Medulla oblongata (tissue), 1 donor: ENCODE measurements at regions not wholly inside any gene's neighbourhood (a gene's known extent, or its start where the extent isn't known, plus 50 kb on each side); places are given as distances from the start of the nearest gene placed in this dataset.
"Not testable (repeated sequence)": the region's sequence is repeated elsewhere in the genome, so short reads cannot be mapped to it uniquely, and the experiment has no call there.

Experiments
- DNase-seq: peaks from one replicate; pipeline ENCODE4 v3.0.0-alpha.2; 2015; ENCODE audit errors: extremely low spot score

DNA sequence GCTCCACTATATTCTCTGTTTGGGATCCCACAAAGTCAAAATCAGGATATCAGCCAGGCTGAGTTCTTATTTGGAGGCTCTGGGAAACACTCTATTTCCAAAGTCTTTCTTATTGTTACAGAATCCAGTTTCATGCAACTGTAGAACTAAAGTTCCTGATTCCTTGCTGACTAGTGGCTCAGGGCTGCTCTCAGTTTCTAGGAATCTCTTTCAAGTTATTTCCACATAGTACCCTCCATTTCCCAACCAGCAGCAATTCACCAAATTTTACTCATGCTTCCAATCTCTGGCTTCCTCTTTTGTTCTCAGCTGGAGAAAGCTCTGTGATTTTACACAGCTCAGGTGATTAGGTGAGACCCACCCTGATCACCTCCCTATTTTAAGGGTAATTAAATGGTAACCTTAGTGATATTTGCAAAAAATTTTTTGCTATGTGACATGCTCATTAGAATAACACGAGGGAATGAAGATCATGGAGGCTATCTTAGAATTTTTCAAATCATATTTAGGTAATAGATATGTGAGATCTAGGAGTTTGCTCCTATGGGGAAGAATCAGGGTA lies 794.9 kb upstream of the ARRDC3 start:
- DNase-seq: no peak

GRCh38 chr5:92163906-92164305 lies 780.8 kb upstream of the ARRDC3 start:
- DNase-seq: no peak

- no peak for DNase-seq
Measured at GRCh38 chr5:92147798-92148197, 764.7 kb upstream of the ARRDC3 start.

GRCh38 chr5:92147266-92147665 lies 764.1 kb upstream of the ARRDC3 start:
- no peak for DNase-seq

DNA sequence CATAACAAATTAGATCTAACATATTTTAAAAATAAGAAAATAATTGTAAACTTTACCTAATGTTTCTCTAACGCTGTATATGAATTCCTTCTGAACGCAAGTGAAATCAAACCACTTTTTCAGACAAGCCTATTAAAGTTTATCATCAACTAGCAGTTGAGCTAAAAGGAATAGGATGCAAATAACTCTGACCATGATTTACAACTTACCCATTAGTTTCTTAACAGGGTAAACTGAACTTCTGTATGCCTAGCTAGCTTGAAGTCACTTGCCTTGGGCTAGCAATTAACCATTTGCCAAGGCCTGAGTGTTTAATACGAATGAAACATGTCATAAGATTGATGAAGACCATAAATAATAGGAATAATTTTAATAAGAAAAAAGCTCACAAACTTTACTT lies 762.7 kb upstream of the ARRDC3 start:
- DNase-seq: no peak

DNA sequence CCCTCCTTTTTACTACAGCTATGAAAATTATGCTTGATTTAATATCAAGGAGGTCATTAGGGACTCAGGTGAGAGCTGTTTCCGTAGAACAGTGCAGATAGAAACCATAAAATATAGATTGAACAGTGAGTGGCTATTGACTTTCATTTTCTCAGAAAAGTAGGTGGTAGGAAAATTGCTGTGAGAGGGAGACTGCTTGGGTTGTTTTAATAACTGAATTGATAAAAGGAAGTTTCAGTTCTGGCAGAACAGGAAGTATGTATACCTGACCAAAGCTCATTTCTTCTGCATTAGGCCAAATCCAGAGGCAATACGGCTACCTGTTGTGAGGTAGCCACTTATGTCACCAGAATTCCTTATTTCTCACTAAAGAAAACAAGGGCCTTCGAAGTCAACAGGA lies 761.7 kb upstream of the ARRDC3 start:
- no peak for DNase-seq

GRCh38 chr5:92132294-92132908 lies 749.3 kb upstream of the ARRDC3 start:
- not testable (repeated sequence) for DNase-seq

DNA sequence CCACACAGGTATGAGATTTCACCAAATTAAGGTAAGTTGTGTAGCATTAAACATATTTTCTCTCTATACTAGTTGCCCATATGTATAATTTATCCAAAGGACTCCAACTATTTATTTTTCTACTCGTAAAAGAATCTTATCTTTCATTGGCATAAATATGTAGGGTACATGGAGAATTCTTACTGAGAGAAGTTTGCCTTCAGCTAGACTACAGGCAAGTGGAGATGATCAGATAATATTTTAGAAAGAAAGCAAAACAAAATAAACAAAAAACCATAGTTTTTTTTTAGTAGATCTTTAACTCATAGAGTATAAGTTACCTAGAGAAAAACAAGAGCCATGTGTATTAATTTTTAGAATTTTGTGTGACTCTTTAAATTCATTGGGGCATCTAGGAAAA lies 743.1 kb upstream of the ARRDC3 start:
- DNase-seq: no peak

DNA sequence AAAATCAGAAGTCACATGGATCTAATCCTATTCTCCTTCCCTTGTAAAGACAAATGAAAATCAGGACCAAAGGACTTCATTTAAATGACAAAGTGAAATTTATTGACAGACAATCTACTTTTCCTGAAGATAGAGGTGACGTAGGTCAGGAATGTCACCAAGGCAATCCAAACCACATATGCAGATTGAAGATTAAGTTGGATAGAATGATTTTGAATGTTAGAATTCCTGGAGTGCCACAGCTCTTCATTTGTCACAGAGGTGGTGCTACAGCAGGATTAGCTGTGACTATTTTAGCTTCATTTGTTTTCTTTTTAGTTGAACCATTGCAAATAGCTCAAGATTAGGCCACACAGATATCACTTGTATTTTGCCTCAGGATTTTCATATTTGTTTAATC lies 736.0 kb upstream of the ARRDC3 start:
- DNase-seq: no peak

- no peak for DNase-seq
Measured at GRCh38 chr5:92106808-92107207, 723.7 kb upstream of the ARRDC3 start.

DNA sequence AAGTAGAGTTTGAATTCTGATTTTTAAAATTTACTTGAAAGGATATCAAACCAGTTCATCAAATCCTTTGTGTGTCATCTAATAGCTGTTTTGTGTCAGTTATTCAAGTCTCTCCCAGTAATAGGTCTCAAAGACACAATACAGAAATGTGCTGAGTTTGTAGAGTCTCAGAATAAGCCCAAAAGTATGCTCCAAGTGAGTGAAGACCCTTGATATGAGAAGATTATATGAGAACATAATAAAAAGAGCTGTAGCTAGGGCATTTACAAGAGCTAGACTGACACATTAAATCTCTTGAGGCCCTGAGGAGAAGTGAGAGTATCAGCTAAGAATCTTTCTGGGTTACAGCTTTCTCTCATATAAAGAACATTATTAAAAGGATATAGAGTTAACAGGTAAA lies 721.0 kb upstream of the ARRDC3 start:
- no peak for DNase-seq

DNA sequence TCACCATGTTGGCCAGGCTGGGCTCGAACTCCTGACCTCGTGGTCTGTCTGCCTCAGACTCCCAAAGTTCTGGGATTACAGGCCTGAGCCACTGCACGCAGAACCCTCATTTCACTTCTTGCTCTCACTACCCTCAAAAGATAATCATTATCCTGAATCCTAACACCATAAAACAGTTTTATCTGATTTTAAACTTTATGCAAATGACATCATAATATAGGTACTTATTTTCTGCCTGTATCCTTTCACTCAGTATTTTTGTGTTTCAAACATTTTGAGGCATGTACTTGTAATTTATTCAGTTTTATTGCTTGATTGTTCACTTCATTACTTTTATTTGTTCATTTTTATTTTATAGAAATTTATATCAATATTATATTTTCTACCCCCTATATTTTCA lies 719.2 kb upstream of the ARRDC3 start:
- DNase-seq: no peak

GRCh38 chr5:92092239-92092638 lies 709.1 kb upstream of the ARRDC3 start:
- no peak for DNase-seq

DNA sequence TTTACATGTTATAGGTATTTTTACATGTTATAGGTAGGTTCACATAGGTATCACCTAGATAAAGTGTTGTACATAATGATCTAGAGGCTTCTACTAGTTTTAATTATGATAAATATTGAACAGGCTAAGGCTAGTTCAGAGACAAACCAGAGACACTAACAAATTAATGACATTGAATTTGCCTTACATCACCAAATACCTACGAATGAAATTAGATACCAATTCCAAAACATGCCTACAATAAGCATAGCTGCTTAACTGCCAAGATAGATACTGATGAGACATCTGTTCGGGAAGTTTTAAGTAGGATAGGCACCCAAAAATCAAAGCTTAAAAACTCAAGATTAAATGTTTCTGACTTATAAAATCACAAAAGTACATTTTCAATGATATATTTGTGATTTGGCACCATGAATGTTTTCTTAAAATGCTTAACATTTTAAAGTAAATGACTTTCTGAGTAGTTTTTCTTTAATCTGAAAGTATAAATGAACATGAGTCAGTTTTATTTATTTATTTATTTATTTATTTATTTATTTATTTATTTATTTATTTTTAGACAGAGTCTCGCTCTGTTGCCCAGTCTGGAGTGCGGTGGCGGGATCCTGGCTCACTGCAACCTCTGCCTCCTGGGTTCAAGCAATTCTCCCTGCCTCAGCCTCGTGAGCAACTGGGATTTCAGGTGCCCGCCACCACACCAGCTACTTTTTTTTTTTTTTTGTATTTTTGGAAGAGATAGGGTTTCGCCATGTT lies 703.1 kb upstream of the ARRDC3 start:
- DNase-seq: no peak

GRCh38 chr5:92081958-92082712 lies 699.0 kb upstream of the ARRDC3 start:
- no peak for DNase-seq

DNA sequence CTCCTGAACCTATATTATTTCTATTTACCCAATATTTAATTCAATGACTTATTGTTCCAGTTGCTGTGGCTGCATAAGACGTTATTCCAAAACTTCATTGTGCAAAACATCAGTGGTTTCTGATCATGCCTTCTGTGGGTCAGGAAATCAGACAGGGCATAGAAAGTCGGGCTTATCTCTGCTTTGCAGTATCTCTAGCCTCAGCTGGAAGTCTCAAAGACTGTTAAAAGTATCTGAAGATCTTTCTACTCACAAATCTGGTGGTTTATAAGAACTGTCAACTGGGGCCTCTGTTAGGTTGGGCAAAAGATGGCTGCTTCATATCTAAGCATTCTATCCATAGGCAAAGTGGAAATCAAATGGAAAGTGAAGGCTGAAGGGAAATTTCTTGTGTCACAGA lies 687.7 kb upstream of the ARRDC3 start:
- no peak for DNase-seq

GRCh38 chr5:92064993-92065392 lies 681.9 kb upstream of the ARRDC3 start:
- no peak for DNase-seq

- DNase-seq: no peak
Measured at GRCh38 chr5:92051741-92052140, 668.6 kb upstream of the ARRDC3 start.

DNA sequence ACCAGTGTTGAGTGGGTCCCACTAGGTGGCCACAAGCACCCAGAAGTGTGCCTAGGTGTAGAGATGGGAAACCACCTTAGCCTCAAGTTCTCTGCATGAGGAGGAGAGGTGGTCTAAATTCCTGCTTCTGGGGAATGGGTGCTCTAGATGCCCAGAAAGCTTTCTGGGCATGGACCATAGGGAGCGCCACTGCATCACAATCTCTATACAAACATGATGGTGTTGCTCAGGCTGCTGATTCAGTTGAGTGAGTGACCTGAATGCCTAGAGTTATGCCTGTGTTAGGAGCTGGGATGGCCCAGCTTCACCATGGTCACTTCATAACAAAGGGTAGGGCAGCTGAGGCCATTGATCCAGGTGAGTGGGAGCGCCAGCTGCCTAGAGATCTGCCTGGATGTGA lies 667.9 kb upstream of the ARRDC3 start:
- DNase-seq: no peak

- DNase-seq: no peak
Measured at GRCh38 chr5:92041911-92042660, 659.0 kb upstream of the ARRDC3 start.

- no peak for DNase-seq
Measured at GRCh38 chr5:92041206-92041605, 658.1 kb upstream of the ARRDC3 start.

GRCh38 chr5:92029792-92030191 lies 646.7 kb upstream of the ARRDC3 start:
- DNase-seq: not testable (repeated sequence)
